ENCODE measurements at regions not wholly inside any gene's neighbourhood (a gene's known extent, or its start where the extent isn't known, plus 50 kb on each side); places are given as distances from the start of the nearest gene placed in this dataset.

DNA sequence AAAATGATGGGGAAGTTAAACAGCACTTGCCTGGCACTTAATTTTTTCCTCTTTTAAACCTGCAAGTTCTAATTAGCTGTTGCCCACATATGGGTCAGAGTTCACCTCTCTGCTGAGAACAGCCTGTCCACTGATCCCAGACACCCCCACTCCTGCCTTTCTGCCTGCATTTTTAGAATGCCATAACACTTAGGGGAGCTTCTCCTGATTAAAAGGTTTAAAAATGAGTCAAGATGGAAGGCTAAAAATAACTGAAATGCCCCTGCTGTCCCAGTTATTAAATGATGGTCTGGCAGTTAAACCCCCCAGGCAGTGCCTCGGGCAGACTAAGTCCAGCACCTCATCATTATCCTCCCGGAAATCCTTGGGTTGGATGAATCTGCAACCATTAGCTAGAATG is 913.6 kb upstream of the ARPP21 start:
- Mint-ChIP-seq H3K4me1 (peaks cover 4% of the 10 kb centered on the region; the same call in 1 of the 3 replicates), H3K27me3 (ENCODE audit: insufficient read depth, low read depth, poor library complexity) (no peaks in the 10 kb centered on the region), H3K9me3 (peaks cover 6% of the 10 kb centered on the region), H3K36me3 (ENCODE audit: low read depth) (no peaks in the 10 kb centered on the region; the same call in 2 of the 3 replicates), H3K27ac (no peak overlapping the region), H3K4me3 (no peak overlapping the region)
- Histone ChIP-seq H3K4me2 (no peak overlapping the region), H3K36me3 (ENCODE audit: insufficient read depth) (no peaks in the 10 kb centered on the region), H3K9me2 (ENCODE audit: insufficient read depth) (peaks cover 4% of the 10 kb centered on the region; the same call in 1 of the 2 replicates), H3K27me3 (ENCODE audit: insufficient read depth) (no peaks in the 10 kb centered on the region), H3K4me1 (ENCODE audit: insufficient read depth) (no peaks in the 10 kb centered on the region), H4K20me1 (replicated peaks; ENCODE audit: insufficient read depth) (no peaks in the 10 kb centered on the region), H3K79me2 (replicated peaks; ENCODE audit: insufficient read depth) (no peaks in the 10 kb centered on the region), H3F3A (replicated peaks; ENCODE audit: low read depth) (no peaks in the 10 kb centered on the region), H3K4me3 (no peak overlapping the region), H3K27ac (ENCODE audit: low read depth) (no peak overlapping the region), H2AFZ (no peak overlapping the region)
- no peak for TF ChIP-seq ZNF331 (CRISPR knock-in tag; IDR thresholded peaks at IDR 0.05; ENCODE audit: low read depth)
- TF ChIP-seq ZNF462 (CRISPR knock-in tag; IDR thresholded peaks at IDR 0.05): no peak
- TF ChIP-seq POLR2AphosphoS5 (IDR thresholded peaks at IDR 0.05; ENCODE audit: low read depth): no peak
- TF ChIP-seq ZNF114 (CRISPR knock-in tag; IDR thresholded peaks at IDR 0.05): no peak
- no peak for TF ChIP-seq EZH2 (IDR thresholded peaks at IDR 0.05; ENCODE audit: low read depth, unreplicated experiment)
- ATAC-seq (no peak), DNase-seq (ENCODE audit: low spot score) (no peak)

- no peak for ATAC-seq
- TF ChIP-seq ZNF114 (CRISPR knock-in tag; IDR thresholded peaks at IDR 0.05) (no peak), POLR2AphosphoS5 (IDR thresholded peaks at IDR 0.05; ENCODE audit: low read depth) (no peak), NANOG (IDR thresholded peaks at IDR 0.05; ENCODE audit: borderline replicate concordance) (no peak), CREB1 (CRISPR knock-in tag; IDR thresholded peaks at IDR 0.05; ENCODE audit: low read depth) (no peak), JUNB (IDR thresholded peaks at IDR 0.05; ENCODE audit: unreplicated experiment) (no peak)
- TF ChIP-seq, protein P1, sequence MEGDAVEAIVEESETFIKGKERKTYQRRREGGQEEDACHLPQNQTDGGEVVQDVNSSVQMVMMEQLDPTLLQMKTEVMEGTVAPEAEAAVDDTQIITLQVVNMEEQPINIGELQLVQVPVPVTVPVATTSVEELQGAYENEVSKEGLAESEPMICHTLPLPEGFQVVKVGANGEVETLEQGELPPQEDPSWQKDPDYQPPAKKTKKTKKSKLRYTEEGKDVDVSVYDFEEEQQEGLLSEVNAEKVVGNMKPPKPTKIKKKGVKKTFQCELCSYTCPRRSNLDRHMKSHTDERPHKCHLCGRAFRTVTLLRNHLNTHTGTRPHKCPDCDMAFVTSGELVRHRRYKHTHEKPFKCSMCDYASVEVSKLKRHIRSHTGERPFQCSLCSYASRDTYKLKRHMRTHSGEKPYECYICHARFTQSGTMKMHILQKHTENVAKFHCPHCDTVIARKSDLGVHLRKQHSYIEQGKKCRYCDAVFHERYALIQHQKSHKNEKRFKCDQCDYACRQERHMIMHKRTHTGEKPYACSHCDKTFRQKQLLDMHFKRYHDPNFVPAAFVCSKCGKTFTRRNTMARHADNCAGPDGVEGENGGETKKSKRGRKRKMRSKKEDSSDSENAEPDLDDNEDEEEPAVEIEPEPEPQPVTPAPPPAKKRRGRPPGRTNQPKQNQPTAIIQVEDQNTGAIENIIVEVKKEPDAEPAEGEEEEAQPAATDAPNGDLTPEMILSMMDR (conservative IDR thresholded peaks at IDR 0.05; ENCODE audit: low read depth in 2 of 2): no peak
- TF ChIP-seq, protein P2, sequence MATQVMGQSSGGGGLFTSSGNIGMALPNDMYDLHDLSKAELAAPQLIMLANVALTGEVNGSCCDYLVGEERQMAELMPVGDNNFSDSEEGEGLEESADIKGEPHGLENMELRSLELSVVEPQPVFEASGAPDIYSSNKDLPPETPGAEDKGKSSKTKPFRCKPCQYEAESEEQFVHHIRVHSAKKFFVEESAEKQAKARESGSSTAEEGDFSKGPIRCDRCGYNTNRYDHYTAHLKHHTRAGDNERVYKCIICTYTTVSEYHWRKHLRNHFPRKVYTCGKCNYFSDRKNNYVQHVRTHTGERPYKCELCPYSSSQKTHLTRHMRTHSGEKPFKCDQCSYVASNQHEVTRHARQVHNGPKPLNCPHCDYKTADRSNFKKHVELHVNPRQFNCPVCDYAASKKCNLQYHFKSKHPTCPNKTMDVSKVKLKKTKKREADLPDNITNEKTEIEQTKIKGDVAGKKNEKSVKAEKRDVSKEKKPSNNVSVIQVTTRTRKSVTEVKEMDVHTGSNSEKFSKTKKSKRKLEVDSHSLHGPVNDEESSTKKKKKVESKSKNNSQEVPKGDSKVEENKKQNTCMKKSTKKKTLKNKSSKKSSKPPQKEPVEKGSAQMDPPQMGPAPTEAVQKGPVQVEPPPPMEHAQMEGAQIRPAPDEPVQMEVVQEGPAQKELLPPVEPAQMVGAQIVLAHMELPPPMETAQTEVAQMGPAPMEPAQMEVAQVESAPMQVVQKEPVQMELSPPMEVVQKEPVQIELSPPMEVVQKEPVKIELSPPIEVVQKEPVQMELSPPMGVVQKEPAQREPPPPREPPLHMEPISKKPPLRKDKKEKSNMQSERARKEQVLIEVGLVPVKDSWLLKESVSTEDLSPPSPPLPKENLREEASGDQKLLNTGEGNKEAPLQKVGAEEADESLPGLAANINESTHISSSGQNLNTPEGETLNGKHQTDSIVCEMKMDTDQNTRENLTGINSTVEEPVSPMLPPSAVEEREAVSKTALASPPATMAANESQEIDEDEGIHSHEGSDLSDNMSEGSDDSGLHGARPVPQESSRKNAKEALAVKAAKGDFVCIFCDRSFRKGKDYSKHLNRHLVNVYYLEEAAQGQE (IDR thresholded peaks at IDR 0.05; ENCODE audit: unreplicated experiment): no peak
These were observed 911.6 kb upstream of the ARPP21 start for GRCh38 chr3:34727700-34728099.

More at GRCh38 chr3:34727700-34728099, 911.6 kb upstream of the ARPP21 start:
- H3K27ac Mint-ChIP-seq: no peak overlapping the region
- Histone ChIP-seq H2AFZ (no peak overlapping the region), H3K27me3 (ENCODE audit: insufficient read depth) (no peaks in the 10 kb centered on the region), H3F3A (replicated peaks; ENCODE audit: low read depth) (no peaks in the 10 kb centered on the region), H4K20me1 (replicated peaks; ENCODE audit: insufficient read depth) (no peaks in the 10 kb centered on the region), H3K36me3 (ENCODE audit: insufficient read depth) (no peaks in the 10 kb centered on the region), H3K27ac (ENCODE audit: low read depth) (no peak overlapping the region), H3K79me2 (replicated peaks; ENCODE audit: insufficient read depth) (no peaks in the 10 kb centered on the region), H3K4me1 (ENCODE audit: insufficient read depth) (no peaks in the 10 kb centered on the region; the same call in 1 of the 2 replicates), H3K4me2 (no peak overlapping the region), H3K9me2 (ENCODE audit: insufficient read depth) (peaks cover 4% of the 10 kb centered on the region; the same call in 1 of the 2 replicates), H3K4me3 (no peak overlapping the region)
- no peak overlapping the region for H3K4me3 Mint-ChIP-seq
- no peaks in the 10 kb centered on the region; the same call in 2 of the 3 replicates for H3K36me3 Mint-ChIP-seq (ENCODE audit: low read depth)
- peaks cover 6% of the 10 kb centered on the region for H3K9me3 Mint-ChIP-seq
- peaks cover 4% of the 10 kb centered on the region; the same call in 1 of the 3 replicates for H3K4me1 Mint-ChIP-seq
- peaks cover 2% of the 10 kb centered on the region for H3K27me3 Mint-ChIP-seq (ENCODE audit: insufficient read depth, low read depth, poor library complexity)
- DNase-seq (ENCODE audit: low spot score): no peak

All from GM23338 (cell line).